Cardiac septum (tissue), 1 donor: ENCODE measurements at regions not wholly inside any gene's neighbourhood (a gene's known extent, or its start where the extent isn't known, plus 50 kb on each side); places are given as distances from the start of the nearest gene placed in this dataset.
"Not testable (repeated sequence)": the region's sequence is repeated elsewhere in the genome, so short reads cannot be mapped to it uniquely, and the experiment has no call there.

ENCODE experiments used
- DNase-seq: peaks from one replicate; pipeline ENCODE4 v3.0.0-alpha.2; 2020; ENCODE audit warnings: low spot score
- intact Hi-C: fragments of 100-400 bp; cut with DNase I; formaldehyde crosslinking; loops from one replicate; pipeline ENCODE4 v1.14.0; 2022
- donor health status: DM: no; HTN: no; CAD: no.

GRCh38 chr3:135621184-135621920, 344.2 kb upstream of the PPP2R3A start:
- intact Hi-C loops: no loop called here

GRCh38 chr3:135622215-135622614, 343.3 kb upstream of the PPP2R3A start:
- intact Hi-C loops: no loop called here
- no peak for DNase-seq

More at GRCh38 chr3:135621184-135621920, 344.2 kb upstream of the PPP2R3A start:
- no peak for DNase-seq

GRCh38 chr3:135622656-135623055, 342.9 kb upstream of the PPP2R3A start:
- intact Hi-C loops: no loop called here
- DNase-seq: no peak

- no peak for DNase-seq
- intact Hi-C loops: no loop called here
Observed at GRCh38 chr3:135623558-135623957, 342.0 kb upstream of the PPP2R3A start.

- no peak for DNase-seq
- intact Hi-C loops: no loop called here
Observed at GRCh38 chr3:135627057-135627456, 338.5 kb upstream of the PPP2R3A start.

GRCh38 chr3:135629701-135630408, 335.7 kb upstream of the PPP2R3A start:
- intact Hi-C loops: no loop called here

GRCh38 chr3:135632556-135633065, 332.9 kb upstream of the PPP2R3A start:
- no peak for DNase-seq
- intact Hi-C loops: no loop called here

More at GRCh38 chr3:135629701-135630408, 335.7 kb upstream of the PPP2R3A start:
- DNase-seq: no peak

GRCh38 chr3:135633078-135633477, 332.4 kb upstream of the PPP2R3A start:
- DNase-seq: no peak
- intact Hi-C loops: no loop called here

- DNase-seq: no peak
- intact Hi-C loops: no loop called here
Observed at GRCh38 chr3:135636596-135636995, 328.9 kb upstream of the PPP2R3A start.

- intact Hi-C loops: no loop called here
- no peak for DNase-seq
Observed at GRCh38 chr3:135637013-135637412, 328.5 kb upstream of the PPP2R3A start.

- intact Hi-C loops: no loop called here
- no peak for DNase-seq
Observed at GRCh38 chr3:135641761-135642160, 323.8 kb upstream of the PPP2R3A start.

GRCh38 chr3:135645541-135645940, 320.0 kb upstream of the PPP2R3A start:
- no peak for DNase-seq
- intact Hi-C loops: no loop called here

GRCh38 chr3:135646873-135647272, 318.7 kb upstream of the PPP2R3A start:
- DNase-seq: no peak
- intact Hi-C loops: no loop called here

GRCh38 chr3:135649361-135649760, 316.2 kb upstream of the PPP2R3A start:
- intact Hi-C loops: no loop called here
- DNase-seq: no peak

- no peak for DNase-seq
- intact Hi-C loops: no loop called here
Observed at GRCh38 chr3:135650309-135650708, 315.2 kb upstream of the PPP2R3A start.

GRCh38 chr3:135652388-135652787, 313.1 kb upstream of the PPP2R3A start:
- intact Hi-C loops: no loop called here
- DNase-seq: no peak

- intact Hi-C loops: no loop called here
- DNase-seq: no peak
Observed at GRCh38 chr3:135655328-135655727, 310.2 kb upstream of the PPP2R3A start.

- DNase-seq, intact Hi-C loops: not testable (repeated sequence)
Observed at GRCh38 chr3:135658451-135658850, 307.1 kb upstream of the PPP2R3A start.

GRCh38 chr3:135667061-135667460, 298.5 kb upstream of the PPP2R3A start:
- no peak for DNase-seq
- intact Hi-C loops: no loop called here

GRCh38 chr3:135674508-135674907, 291.0 kb upstream of the PPP2R3A start:
- DNase-seq: no peak
- intact Hi-C loops: no loop called here

- intact Hi-C loops: no loop called here
- DNase-seq: no peak
Observed at GRCh38 chr3:135678386-135678785, 287.1 kb upstream of the PPP2R3A start.
